Hepatocyte (in vitro differentiated cells): ENCODE measurements at regions not wholly inside any gene's neighbourhood (a gene's known extent, or its start where the extent isn't known, plus 50 kb on each side); places are given as distances from the start of the nearest gene placed in this dataset.
A peak's percentile ranks its signal among the peaks of the same experiment; 100 is the strongest.

ENCODE experiments used
- DNase-seq: peaks from one replicate; pipeline ENCODE4 v3.0.0-alpha.2; 2016; ENCODE audit warnings: low spot score
- H2AFZ ChIP-seq: fragments of 200-600 bp; sonication (generic); 2 replicates; pipeline ENCODE4 v1.6.0; 2016; ENCODE audit warnings: antibody characterized with exemption, mild to moderate bottlenecking
- H3K27ac ChIP-seq: fragments of 200-600 bp; sonication (generic); 2 replicates; pipeline ENCODE4 v1.5.1; 2016; ENCODE audit warnings: mild to moderate bottlenecking
- H3K27me3 ChIP-seq: fragments of 200-600 bp; sonication (generic); 2 replicates; pipeline ENCODE4 v1.6.1; 2016
- H3K36me3 ChIP-seq: fragments of 200-600 bp; sonication (generic); replicated peaks from 2 replicates; pipeline ENCODE4 v1.5.1; 2016; ENCODE audit warnings: low read depth; ENCODE audit not compliant: insufficient read depth
- H3K4me1 ChIP-seq: fragments of 200-600 bp; sonication (generic); 2 replicates; pipeline ENCODE4 v1.5.1; 2016; ENCODE audit warnings: mild to moderate bottlenecking, moderate library complexity; ENCODE audit not compliant: insufficient read depth
- H3K4me2 ChIP-seq: fragments of 200-600 bp; sonication (generic); 2 replicates; pipeline ENCODE4 v1.6.0; 2016
- H3K4me3 ChIP-seq: fragments of 200-600 bp; sonication (generic); 2 replicates; pipeline ENCODE4 v1.5.1; 2016; ENCODE audit warnings: mild to moderate bottlenecking
- H3K79me2 ChIP-seq: fragments of 200-600 bp; sonication (generic); 2 replicates; pipeline ENCODE4 v1.6.0; 2017; ENCODE audit warnings: mild to moderate bottlenecking
- H3K9me2 ChIP-seq: fragments of 200-600 bp; sonication (generic); replicated peaks from 2 replicates; pipeline ENCODE4 v1.6.0; 2017; ENCODE audit warnings: mild to moderate bottlenecking; ENCODE audit not compliant: insufficient read depth
- H3K9me3 ChIP-seq: fragments of 200-600 bp; sonication (generic); 2 replicates; pipeline ENCODE4 v1.5.1; 2016; ENCODE audit warnings: low read depth, mild to moderate bottlenecking
- H4K20me1 ChIP-seq: fragments of 200-600 bp; sonication (generic); 2 replicates; pipeline ENCODE4 v1.6.0; 2016; ENCODE audit warnings: mild to moderate bottlenecking; ENCODE audit not compliant: insufficient read depth, poor library complexity, severe bottlenecking
- EZH2 ChIP-seq: fragments of 200-600 bp; sonication (generic); IDR thresholded peaks from 2 replicates; pipeline ENCODE4 v1.6.1; 2016; ENCODE audit warnings: antibody characterized with exemption, mild to moderate bottlenecking, borderline replicate concordance
- EZH2phosphoT487 ChIP-seq: fragments of 200-600 bp; sonication (generic); IDR thresholded peaks from one replicate; pipeline ENCODE4 v1.6.1; 2018; ENCODE audit warnings: antibody characterized with exemption, mild to moderate bottlenecking, low read depth, moderate library complexity; ENCODE audit not compliant: unreplicated experiment, severe bottlenecking
- WGBS: methylation state at CpG from one replicate; pipeline ENCODE4 v1.1.6; 2016; ENCODE audit warnings: low lambda C conversion rate; ENCODE audit errors: missing lambda C conversion rate; 5-methylcytosine and 5-hydroxymethylcytosine counted together
- TF ChIP-seq, protein P1 (sequence below): fragments of 200-600 bp; sonication (generic); IDR thresholded peaks from 2 replicates; pipeline ENCODE4 v1.5.1; 2016; ENCODE audit warnings: antibody characterized with exemption, mild to moderate bottlenecking; ENCODE audit not compliant: poor library complexity

DNA sequence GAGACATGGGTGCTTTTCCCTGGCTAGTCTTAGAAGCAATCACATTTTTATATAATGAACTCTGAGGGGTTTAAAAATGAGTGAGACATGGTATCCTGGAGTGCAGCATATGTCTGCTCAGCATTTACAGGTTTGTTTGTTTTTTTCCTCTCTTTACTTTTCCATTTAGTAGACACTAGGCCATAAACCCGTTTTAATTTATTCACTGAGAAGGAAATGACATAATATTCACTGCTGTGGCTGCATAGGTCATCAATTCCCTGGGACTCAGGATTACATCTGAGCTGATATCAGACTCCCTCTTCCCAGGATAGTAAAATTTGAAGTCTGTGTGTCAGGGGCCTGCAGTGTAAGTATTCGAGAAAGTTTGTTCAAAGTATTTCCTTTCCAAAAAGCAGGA lies 178.9 kb upstream of the SPRY1 start:
- DNase-seq: no peak
- TF ChIP-seq, protein P1, sequence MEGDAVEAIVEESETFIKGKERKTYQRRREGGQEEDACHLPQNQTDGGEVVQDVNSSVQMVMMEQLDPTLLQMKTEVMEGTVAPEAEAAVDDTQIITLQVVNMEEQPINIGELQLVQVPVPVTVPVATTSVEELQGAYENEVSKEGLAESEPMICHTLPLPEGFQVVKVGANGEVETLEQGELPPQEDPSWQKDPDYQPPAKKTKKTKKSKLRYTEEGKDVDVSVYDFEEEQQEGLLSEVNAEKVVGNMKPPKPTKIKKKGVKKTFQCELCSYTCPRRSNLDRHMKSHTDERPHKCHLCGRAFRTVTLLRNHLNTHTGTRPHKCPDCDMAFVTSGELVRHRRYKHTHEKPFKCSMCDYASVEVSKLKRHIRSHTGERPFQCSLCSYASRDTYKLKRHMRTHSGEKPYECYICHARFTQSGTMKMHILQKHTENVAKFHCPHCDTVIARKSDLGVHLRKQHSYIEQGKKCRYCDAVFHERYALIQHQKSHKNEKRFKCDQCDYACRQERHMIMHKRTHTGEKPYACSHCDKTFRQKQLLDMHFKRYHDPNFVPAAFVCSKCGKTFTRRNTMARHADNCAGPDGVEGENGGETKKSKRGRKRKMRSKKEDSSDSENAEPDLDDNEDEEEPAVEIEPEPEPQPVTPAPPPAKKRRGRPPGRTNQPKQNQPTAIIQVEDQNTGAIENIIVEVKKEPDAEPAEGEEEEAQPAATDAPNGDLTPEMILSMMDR: no peak
- TF ChIP-seq EZH2: no peak
- no peak for TF ChIP-seq EZH2phosphoT487
- H2AFZ ChIP-seq: no peak overlapping the region
- no peak overlapping the region for H3K4me3 ChIP-seq
- H3K4me1 ChIP-seq: no peaks in the 10 kb centered on the region
- H3K79me2 ChIP-seq: no peaks in the 10 kb centered on the region
- 48% methylated on average over 2 of the region's 2 CpGs for WGBS
- no peaks in the 10 kb centered on the region for H3K36me3 ChIP-seq
- H3K9me3 ChIP-seq: no peaks in the 10 kb centered on the region
- no peaks in the 10 kb centered on the region for H3K27me3 ChIP-seq
- H3K27ac ChIP-seq: no peak overlapping the region
- H3K9me2 ChIP-seq: no peaks in the 10 kb centered on the region
- H4K20me1 ChIP-seq: no peaks in the 10 kb centered on the region
- no peak overlapping the region for H3K4me2 ChIP-seq

DNA sequence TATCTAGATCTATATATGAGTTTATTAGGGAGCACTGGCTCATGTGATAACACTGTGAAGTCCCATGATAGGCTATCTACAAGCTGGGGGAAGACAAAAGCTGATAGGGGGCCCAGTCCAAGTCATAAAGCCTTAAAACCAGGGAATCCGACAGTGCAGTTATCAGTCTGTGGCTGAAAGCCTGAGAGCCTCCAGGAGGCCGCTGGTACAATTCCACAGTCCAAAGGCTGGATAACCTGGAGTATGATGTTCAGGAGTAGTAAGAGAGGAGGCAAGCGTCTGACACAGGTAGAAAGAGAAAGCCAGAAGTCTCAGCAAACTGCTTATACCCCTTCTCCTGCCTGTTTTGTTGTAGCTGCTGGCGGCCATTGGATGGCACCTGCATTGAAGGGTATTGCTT lies 177.6 kb upstream of the SPRY1 start:
- Histone ChIP-seq H3K4me2 (no peak overlapping the region), H3K36me3 (no peaks in the 10 kb centered on the region), H3K79me2 (no peaks in the 10 kb centered on the region), H3K9me2 (no peaks in the 10 kb centered on the region), H3K4me3 (no peak overlapping the region), H3K27me3 (no peaks in the 10 kb centered on the region), H3K27ac (no peak overlapping the region), H3K4me1 (no peaks in the 10 kb centered on the region), H2AFZ (no peak overlapping the region), H4K20me1 (no peaks in the 10 kb centered on the region), H3K9me3 (no peaks in the 10 kb centered on the region)
- WGBS: 90% methylated on average over 4 of the region's 4 CpGs
- TF ChIP-seq EZH2phosphoT487 (no peak), EZH2 (no peak)
- TF ChIP-seq, protein P1: no peak
- DNase-seq: peak; percentile 9

DNA sequence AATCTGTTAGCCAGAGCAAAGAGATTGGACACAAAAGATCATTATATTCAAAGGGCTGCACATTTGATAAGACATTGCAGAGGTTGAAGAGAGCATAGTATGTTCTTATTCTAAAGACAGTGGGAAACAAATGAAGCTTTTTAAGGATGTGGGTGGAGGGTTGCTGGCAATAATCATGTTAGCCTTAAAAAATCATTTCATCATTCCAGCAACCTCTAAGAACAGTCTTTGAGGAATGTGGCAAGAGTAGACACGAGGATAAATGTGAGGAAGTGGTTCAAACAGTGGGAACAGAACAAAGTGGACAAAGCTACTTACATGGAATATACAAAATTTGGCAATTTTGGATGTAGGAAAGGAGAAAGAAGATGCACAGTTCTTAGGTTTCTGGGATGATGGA lies 167.3 kb upstream of the SPRY1 start:
- no peaks in the 10 kb centered on the region for H3K9me2 ChIP-seq
- H3K4me1 ChIP-seq: no peaks in the 10 kb centered on the region
- TF ChIP-seq, protein P1: no peak
- no peak for TF ChIP-seq EZH2phosphoT487
- no peak for TF ChIP-seq EZH2
- no peak overlapping the region for H2AFZ ChIP-seq
- DNase-seq: no peak
- H3K4me3 ChIP-seq: no peak overlapping the region
- H3K9me3 ChIP-seq: no peaks in the 10 kb centered on the region
- no peaks in the 10 kb centered on the region for H4K20me1 ChIP-seq
- 95% methylated on average over 1 of the region's 1 CpG for WGBS
- H3K27ac ChIP-seq: no peak overlapping the region
- no peaks in the 10 kb centered on the region for H3K27me3 ChIP-seq
- H3K79me2 ChIP-seq: no peaks in the 10 kb centered on the region
- no peaks in the 10 kb centered on the region for H3K36me3 ChIP-seq
- no peak overlapping the region for H3K4me2 ChIP-seq

GRCh38 chr4:123230061-123230460 lies 166.5 kb upstream of the SPRY1 start:
- no peaks in the 10 kb centered on the region for H3K27me3 ChIP-seq
- H3K4me2 ChIP-seq: no peak overlapping the region
- no peaks in the 10 kb centered on the region for H3K9me3 ChIP-seq
- no peak for DNase-seq
- H2AFZ ChIP-seq: no peak overlapping the region
- no peaks in the 10 kb centered on the region for H3K79me2 ChIP-seq
- no peak overlapping the region for H3K27ac ChIP-seq
- no peaks in the 10 kb centered on the region for H3K4me1 ChIP-seq
- no peaks in the 10 kb centered on the region for H3K36me3 ChIP-seq
- TF ChIP-seq EZH2phosphoT487 (no peak), EZH2 (no peak)
- TF ChIP-seq, protein P1: no peak
- no peaks in the 10 kb centered on the region for H4K20me1 ChIP-seq
- 88% methylated on average over 2 of the region's 2 CpGs for WGBS
- no peaks in the 10 kb centered on the region for H3K9me2 ChIP-seq
- no peak overlapping the region for H3K4me3 ChIP-seq
